HG03066 (cell line): ENCODE measurements at regions not wholly inside any gene's neighbourhood (a gene's known extent, or its start where the extent isn't known, plus 50 kb on each side); places are given as distances from the start of the nearest gene placed in this dataset.
"Not testable (repeated sequence)": the region's sequence is repeated elsewhere in the genome, so short reads cannot be mapped to it uniquely, and the experiment has no call there.

Experiments used
- ATAC-seq: cut with Tn5 transposase; IDR thresholded peaks from one replicate; pipeline ENCODE4 v1.9.1; 2021; ENCODE audit warnings: low read depth; ENCODE audit not compliant: unreplicated experiment

GRCh38 chr4:189204616-189205015 lies 736.1 kb upstream of the FRG1 start:
- ATAC-seq, result no peak

- ATAC-seq, result no peak
Observed at GRCh38 chr4:189206953-189207352, 733.7 kb upstream of the FRG1 start.

DNA sequence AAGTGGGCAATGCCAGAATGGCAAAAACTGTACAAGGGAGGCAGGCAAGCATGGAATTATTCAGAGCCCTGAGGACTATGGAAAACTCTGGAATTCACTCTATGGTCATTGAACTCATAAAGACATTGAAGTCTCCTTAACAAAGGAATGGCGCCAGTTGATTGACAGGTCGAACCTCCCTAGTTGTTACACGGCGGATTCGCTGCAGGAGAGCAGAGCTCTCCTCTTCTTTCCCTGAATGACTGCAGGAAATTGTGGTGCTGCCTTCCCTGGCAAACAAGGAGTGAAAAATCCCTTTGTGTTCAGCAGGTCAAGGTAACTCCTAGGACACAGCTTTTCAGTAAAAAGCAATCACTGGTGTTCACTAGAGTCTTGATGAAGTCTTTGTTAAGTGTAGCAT lies 732.8 kb upstream of the FRG1 start:
- no peak for ATAC-seq

- no peak for ATAC-seq
Observed at GRCh38 chr4:189215574-189215973, 725.1 kb upstream of the FRG1 start.

DNA sequence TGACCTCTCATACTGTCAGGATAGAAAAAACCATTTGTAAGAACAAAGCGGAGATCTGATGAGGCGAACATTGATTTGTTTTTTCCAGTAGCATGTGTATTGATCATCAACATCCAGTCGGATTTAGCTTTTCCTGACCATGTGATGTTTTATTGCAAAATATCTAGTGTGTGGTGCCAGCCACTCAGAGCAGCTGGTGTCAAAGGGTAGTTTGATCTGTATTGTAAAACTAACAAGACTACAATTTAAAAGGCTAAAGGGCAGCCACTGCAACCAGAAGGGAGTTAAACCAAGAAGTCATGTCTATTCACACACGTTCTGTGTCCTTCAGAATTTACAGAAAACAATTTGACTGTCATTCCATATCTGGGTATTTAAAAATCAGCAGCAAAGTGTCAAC lies 719.0 kb upstream of the FRG1 start:
- ATAC-seq, result no peak

GRCh38 chr4:189228726-189229125 lies 711.9 kb upstream of the FRG1 start:
- no peak for ATAC-seq

DNA sequence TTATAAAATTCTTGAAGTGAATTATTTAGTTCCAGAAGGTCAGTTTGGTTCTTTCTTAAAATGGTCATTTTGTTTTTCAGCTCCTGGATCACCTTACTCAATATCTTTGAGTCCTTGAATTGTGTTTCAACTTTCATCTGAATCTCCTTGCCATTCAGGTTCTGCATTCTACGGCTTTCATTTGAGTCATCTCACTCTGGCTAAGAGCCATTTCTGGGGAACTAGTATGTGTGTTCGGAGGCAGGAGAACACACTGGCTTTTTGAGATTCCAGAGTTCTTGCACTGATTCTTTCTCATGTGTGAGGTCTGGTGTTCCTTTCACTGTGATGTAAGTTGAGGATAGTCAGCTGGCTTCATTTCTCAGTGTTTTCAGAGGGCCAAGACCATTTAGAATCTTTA lies 708.4 kb upstream of the FRG1 start:
- no peak for ATAC-seq

DNA sequence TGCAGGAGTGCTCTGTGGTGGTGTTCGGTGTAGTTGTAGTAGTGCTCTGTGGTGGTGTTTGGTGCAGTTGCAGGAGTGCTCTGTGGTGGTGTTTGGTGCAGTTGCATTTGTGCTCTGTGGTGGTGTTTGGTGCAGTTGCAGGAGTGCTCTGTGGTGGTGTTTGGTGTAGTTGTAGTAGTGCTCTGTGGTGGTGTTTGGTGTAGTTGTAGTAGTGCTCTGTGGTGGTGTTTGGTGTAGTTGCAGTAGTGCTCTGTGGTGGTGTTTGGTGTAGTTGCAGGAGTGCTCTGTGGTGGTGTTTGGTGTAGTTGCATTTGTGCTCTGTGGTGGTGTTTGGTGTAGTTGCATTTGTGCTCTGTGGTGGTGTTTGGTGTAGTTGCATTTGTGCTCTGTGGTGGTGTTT lies 706.9 kb upstream of the FRG1 start:
- not testable (repeated sequence) for ATAC-seq

- ATAC-seq, result not testable (repeated sequence)
Observed at GRCh38 chr4:189234948-189235347, 705.7 kb upstream of the FRG1 start.

- no peak for ATAC-seq
Observed at GRCh38 chr4:189235599-189235998, 705.1 kb upstream of the FRG1 start.

DNA sequence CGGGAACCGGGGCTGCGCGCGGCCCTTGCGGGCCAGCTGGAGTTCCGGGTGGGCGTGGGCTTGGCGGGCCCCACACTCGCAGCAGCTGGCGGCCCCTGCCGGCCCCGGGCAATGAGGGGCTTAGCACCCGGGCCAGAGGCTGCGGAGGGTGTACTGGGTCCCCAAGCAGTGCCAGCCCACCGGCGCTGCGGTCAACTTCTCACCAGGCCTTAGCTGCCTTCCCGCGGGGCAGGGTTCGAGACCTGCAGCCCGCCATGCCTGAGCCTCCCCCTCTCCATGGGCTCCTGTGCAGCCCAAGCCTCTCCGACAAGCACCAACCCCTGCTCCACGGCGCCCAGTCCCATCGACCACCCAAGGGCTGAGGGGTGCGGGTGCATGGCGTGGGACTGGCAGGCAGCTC lies 704.4 kb upstream of the FRG1 start:
- ATAC-seq, result not testable (repeated sequence)

DNA sequence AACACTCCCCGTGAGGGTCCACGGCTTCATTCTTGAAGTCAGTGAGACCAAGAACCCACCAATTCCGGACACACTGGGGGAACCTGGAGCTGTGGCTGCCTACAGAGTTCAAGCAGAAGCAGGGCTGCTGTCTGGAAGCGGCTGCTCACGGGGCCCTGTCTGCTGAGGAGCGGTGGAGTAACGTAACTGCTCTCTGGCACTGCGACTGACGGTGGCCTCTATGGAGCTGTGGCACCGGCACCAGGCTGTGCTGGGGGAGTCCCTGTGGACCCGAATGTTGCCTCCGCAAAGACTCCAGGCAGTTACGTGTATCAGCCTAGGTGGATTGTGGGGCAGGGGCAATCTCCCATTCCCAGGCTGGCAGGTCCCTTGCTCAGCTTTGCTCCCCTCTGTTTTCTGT lies 703.3 kb upstream of the FRG1 start:
- ATAC-seq, result no peak

- ATAC-seq, result no peak
Observed at GRCh38 chr4:189255636-189256035, 685.0 kb upstream of the FRG1 start.

- no peak for ATAC-seq
Observed at GRCh38 chr4:189261475-189261874, 679.2 kb upstream of the FRG1 start.

GRCh38 chr4:189265515-189265914 lies 675.2 kb upstream of the FRG1 start:
- ATAC-seq, result no peak

- ATAC-seq, result no peak
Observed at GRCh38 chr4:189267312-189267965, 673.2 kb upstream of the FRG1 start.

DNA sequence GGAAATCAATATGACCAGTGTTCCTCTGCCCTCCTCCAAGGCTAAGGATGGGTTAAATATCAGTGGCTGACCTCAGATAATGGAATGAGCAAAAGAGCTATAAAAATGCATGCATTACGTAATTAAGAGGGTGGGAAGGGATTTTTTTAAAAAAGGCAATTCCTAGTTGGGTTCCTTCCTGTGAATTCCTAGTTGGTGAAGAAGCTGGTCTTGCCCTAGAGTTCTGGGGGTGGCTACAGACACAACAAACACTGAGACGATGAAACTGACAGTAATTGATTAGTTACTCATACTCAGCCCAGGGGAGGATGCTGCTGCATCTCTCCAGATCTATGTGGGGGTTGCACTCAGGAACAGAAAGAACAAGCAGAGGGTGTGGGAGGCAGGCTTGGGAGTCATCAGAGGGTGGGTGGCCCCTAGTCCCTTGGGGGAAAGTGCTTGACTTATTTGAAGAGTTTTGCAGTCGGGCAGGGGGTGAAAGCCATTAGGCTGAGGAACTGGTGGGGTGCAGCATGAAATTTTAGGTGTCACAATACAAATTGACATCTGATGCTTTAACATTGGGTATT lies 662.0 kb upstream of the FRG1 start:
- no peak for ATAC-seq

- ATAC-seq, result no peak
Observed at GRCh38 chr4:189279188-189279587, 661.5 kb upstream of the FRG1 start.

GRCh38 chr4:189285377-189285776 lies 655.3 kb upstream of the FRG1 start:
- no peak for ATAC-seq

- no peak for ATAC-seq
Observed at GRCh38 chr4:189291939-189292338, 648.7 kb upstream of the FRG1 start.

- no peak for ATAC-seq
Observed at GRCh38 chr4:189293459-189293858, 647.2 kb upstream of the FRG1 start.

DNA sequence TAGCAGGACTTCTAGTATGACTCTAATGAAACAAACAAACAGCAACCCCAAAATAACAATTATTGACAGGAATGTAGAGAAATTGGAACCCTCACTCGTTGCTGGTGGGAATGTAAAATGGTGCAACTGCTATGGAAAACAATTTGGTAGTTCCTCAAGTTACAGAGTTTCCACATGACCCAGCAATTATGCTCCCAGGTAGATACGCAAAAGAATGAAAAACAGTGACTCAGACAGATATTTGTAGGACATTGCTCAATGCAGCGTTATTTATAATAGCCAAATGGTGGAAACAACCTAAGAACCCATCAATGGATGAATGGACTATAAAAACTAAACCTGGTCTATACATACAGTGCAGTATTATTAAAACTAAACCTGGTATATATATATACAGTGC lies 646.1 kb upstream of the FRG1 start:
- ATAC-seq, result no peak

DNA sequence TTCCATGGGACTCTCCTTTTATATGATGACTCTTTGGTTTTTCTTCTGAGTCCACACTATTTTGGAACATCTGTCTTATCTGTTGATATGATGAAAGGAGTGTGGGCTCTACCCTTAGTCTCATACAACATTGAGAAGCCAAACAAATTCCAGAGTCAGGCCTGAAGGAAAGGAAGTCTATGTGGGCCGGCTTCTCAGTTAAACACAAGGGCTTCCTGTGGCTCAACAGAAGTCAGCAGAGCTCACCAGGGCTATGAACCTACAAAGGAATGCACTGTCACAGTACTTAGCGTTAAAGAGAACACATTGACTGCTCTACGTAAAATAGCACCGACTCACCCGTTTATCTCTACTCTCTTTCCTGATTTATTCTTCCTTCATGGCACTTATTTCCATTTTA lies 641.0 kb upstream of the FRG1 start:
- no peak for ATAC-seq
